OCI-LY7 (cell line): ENCODE measurements at regions not wholly inside any gene's neighbourhood (a gene's known extent, or its start where the extent isn't known, plus 50 kb on each side); places are given as distances from the start of the nearest gene placed in this dataset.

Experiments
- BruUV-seq: library from RNA; stranded (reverse); fragments of 400-500 nt; replicated peaks from 2 replicates; lab custom pipeline; 2021; lab: Mats Ljungman, UMichigan
- CTCF ChIA-PET: fragments of 300-600 bp; sonication (Branson Sonifier 250); formaldehyde crosslinking; loops from one replicate; lab custom pipeline; 2022; ENCODE audit warnings: antibody characterized with exemption; ENCODE audit not compliant: unreplicated experiment; lab: Charles Lee
- POLR2A ChIA-PET: fragments of 300-600 bp; sonication (Branson Sonifier 250); formaldehyde crosslinking; loops from one replicate; lab custom pipeline; 2022; ENCODE audit warnings: antibody characterized with exemption; lab: Charles Lee
- DNase-seq: peaks from one replicate; pipeline ENCODE4 v3.0.0-alpha.2; 2015; ENCODE audit warnings: low spot score
- H2AFZ ChIP-seq: fragments of 200-600 bp; sonication (generic), shearing (Covaris generic); 2 replicates; pipeline ENCODE4 v1.6.1; 2014; ENCODE audit warnings: mild to moderate bottlenecking, antibody characterized with exemption, low read length, moderate library complexity
- H3K27ac ChIP-seq: fragments of 200-600 bp; sonication (generic); 2 replicates; pipeline ENCODE4 v1.5.1; 2014; ENCODE audit warnings: mixed run types, low read depth, mild to moderate bottlenecking, moderate library complexity, low read length, inconsistent platforms; ENCODE audit not compliant: poor library complexity, severe bottlenecking
- H3K36me3 ChIP-seq: fragments of 200-600 bp; sonication (generic); 2 replicates; pipeline ENCODE4 v1.6.1; 2014; ENCODE audit warnings: mild to moderate bottlenecking, antibody characterized with exemption, low read length, moderate library complexity, mixed read lengths; ENCODE audit not compliant: insufficient read depth
- H3K4me1 ChIP-seq: fragments of 200-600 bp; sonication (generic); 2 replicates; pipeline ENCODE4 v1.5.1; 2014; ENCODE audit warnings: mild to moderate bottlenecking, low read length; ENCODE audit not compliant: insufficient read depth, poor library complexity, severe bottlenecking
- H3K4me2 ChIP-seq: fragments of 200-600 bp; sonication (generic); 2 replicates; pipeline ENCODE4 v1.6.1; 2014; ENCODE audit warnings: mild to moderate bottlenecking, low read length
- H3K4me3 ChIP-seq: fragments of 200-600 bp; sonication (generic); 2 replicates; pipeline ENCODE4 v1.5.1; 2014; ENCODE audit warnings: mild to moderate bottlenecking, low read depth, low read length; ENCODE audit not compliant: poor library complexity, severe bottlenecking
- H3K79me2 ChIP-seq: fragments of 200-600 bp; sonication (generic); 2 replicates; pipeline ENCODE4 v1.6.1; 2016; ENCODE audit warnings: low read depth, mild to moderate bottlenecking, low read length, moderate library complexity, mixed read lengths; ENCODE audit not compliant: insufficient read depth
- H3K9me2 ChIP-seq: fragments of 200-600 bp; sonication (generic); 2 replicates; pipeline ENCODE4 v1.6.1; 2016; ENCODE audit warnings: mild to moderate bottlenecking, low read length, mixed read lengths; ENCODE audit not compliant: insufficient read depth
- H3K9me3 ChIP-seq: fragments of 200-600 bp; sonication (generic); 2 replicates; pipeline ENCODE4 v1.6.1; 2014; ENCODE audit warnings: mild to moderate bottlenecking, mixed run types, low read length, mixed read lengths
- H4K20me1 ChIP-seq: fragments of 200-600 bp; sonication (generic); 2 replicates; pipeline ENCODE4 v1.6.1; 2014; ENCODE audit warnings: mild to moderate bottlenecking, antibody characterized with exemption, low read length, moderate library complexity, mixed read lengths; ENCODE audit not compliant: insufficient read depth
- CTCF ChIP-seq: fragments of 200-600 bp; sonication (generic); conservative IDR thresholded peaks from 2 replicates; pipeline ENCODE4 v1.5.1; 2014; ENCODE audit warnings: mild to moderate bottlenecking, antibody characterized with exemption, low read length, moderate library complexity, mixed read lengths
- EZH2phosphoT487 ChIP-seq: fragments of 200-600 bp; sonication (generic); IDR thresholded peaks from 2 replicates; pipeline ENCODE4 v1.6.1; 2018; ENCODE audit warnings: low read depth, borderline replicate concordance, mild to moderate bottlenecking, mixed run types, antibody characterized with exemption, low read length, moderate library complexity, mixed read lengths
- intact Hi-C: fragments of 100-400 bp; cut with micrococcal nuclease; formaldehyde crosslinking; loops from one replicate; pipeline ENCODE4 v1.10.0; 2022; ENCODE audit not compliant: unreplicated experiment

DNA sequence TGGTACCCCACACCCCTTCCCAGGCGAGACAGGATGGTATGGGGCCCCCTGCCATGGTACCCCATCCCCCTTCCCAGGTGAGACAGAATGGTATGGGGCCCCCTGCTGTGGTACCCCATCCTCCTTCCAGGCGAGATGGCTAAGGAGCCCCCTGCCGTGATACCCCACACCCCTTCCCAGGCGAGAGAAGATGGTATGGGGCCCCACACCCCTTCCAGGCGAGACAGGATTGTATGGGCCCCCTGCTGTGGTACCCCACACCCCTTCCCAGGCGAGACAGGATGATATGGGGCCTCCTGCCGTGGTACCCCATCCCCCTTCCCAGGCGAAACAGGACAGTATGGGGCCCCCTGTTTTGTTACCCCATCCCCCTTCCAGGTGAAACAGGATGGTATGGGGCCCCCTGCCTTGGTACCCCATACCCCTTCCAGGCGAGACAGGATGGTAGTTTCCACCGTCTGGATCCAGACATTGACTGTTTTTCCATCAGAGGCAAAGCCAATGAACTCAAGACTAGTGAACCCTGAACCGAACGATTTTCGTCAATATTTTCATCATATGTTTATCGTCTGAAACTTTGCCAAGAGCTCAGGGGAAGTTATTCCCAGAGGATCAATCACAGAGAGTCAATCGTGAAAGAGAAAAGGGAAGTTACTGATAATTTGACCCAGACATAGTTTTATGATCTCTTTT, 75.0 kb downstream of the MYCN start:
- Histone ChIP-seq H3K4me1 (no peaks in the 10 kb centered on the region), H3K27ac (no peak overlapping the region), H3K4me3 (no peak overlapping the region), H3K79me2 (no peaks in the 10 kb centered on the region), H3K4me2 (no peak overlapping the region), H4K20me1 (no peaks in the 10 kb centered on the region), H2AFZ (no peak overlapping the region), H3K9me3 (no peaks in the 10 kb centered on the region), H3K9me2 (no peaks in the 10 kb centered on the region), H3K36me3 (no peaks in the 10 kb centered on the region)
- ChIA-PET CTCF (no interaction called here), POLR2A (no interaction called here)
- no TSS peak for BruUV-seq
- no peak for DNase-seq
- intact Hi-C loops = no loop called here
- TF ChIP-seq CTCF (no peak), EZH2phosphoT487 (no peak)

- ChIA-PET POLR2A (no interaction called here), CTCF (no interaction called here)
- Histone ChIP-seq H3K4me1 (no peaks in the 10 kb centered on the region), H3K4me2 (no peak overlapping the region), H3K9me2 (no peaks in the 10 kb centered on the region), H3K36me3 (no peaks in the 10 kb centered on the region), H4K20me1 (no peaks in the 10 kb centered on the region), H2AFZ (no peak overlapping the region), H3K4me3 (no peak overlapping the region), H3K9me3 (no peaks in the 10 kb centered on the region), H3K79me2 (no peaks in the 10 kb centered on the region), H3K27ac (no peak overlapping the region)
- DNase-seq = no peak
- no TSS peak for BruUV-seq
- intact Hi-C loops = no loop called here
- TF ChIP-seq EZH2phosphoT487 (no peak), CTCF (no peak)
Measured at GRCh38 chr2:16014802-16015201, 74.5 kb downstream of the MYCN start.

DNA sequence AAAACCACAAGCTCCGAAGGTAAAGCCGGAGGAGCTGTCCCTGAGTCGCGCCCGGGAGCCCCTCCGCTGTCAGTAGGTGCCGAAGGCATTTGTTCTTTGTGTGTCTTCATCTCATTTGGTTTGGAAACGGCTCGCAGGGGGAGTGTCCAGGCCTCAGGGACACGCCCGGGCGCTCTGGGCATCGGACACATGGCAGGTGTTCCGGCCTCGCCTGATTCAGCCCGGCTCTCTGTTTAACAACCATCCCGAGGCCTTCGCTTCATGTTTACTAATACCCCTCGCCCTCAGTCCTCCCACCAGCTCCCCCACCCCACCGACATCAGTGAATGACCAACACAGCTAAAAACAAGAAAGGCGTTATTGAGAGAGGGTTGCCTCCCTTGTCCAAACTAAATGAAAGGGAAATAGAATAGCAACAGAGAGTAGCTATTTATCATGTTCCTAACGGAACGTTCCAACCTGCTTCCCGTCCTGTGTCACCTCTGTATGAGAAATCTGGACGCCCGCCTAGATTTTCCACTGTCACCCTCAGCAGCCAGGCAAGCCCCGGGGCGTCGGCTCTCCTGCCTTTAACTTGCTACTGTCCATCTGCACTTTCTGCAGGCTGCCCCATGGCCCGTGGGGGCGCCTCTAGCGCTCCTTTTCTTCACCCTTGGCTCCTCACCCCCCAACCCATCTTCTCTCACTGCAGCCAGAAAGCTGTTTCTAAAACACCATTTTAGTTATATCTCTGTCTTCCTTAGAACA, 73.9 kb downstream of the MYCN start:
- no peak overlapping the region for H3K4me2 ChIP-seq
- no peak overlapping the region for H3K27ac ChIP-seq
- BruUV-seq = no TSS peak
- H2AFZ ChIP-seq = no peak overlapping the region
- no peaks in the 10 kb centered on the region for H3K9me3 ChIP-seq
- H3K9me2 ChIP-seq = no peaks in the 10 kb centered on the region
- ChIA-PET POLR2A (no interaction called here), CTCF (no interaction called here)
- no peak for DNase-seq
- H3K79me2 ChIP-seq = no peaks in the 10 kb centered on the region
- no peak overlapping the region for H3K4me3 ChIP-seq
- no peaks in the 10 kb centered on the region for H3K4me1 ChIP-seq
- intact Hi-C loops = no loop called here
- H4K20me1 ChIP-seq = no peaks in the 10 kb centered on the region
- TF ChIP-seq CTCF (no peak), EZH2phosphoT487 (no peak)
- H3K36me3 ChIP-seq = no peaks in the 10 kb centered on the region
